HG02884 (cell line): ENCODE measurements at regions not wholly inside any gene's neighbourhood (a gene's known extent, or its start where the extent isn't known, plus 50 kb on each side); places are given as distances from the start of the nearest gene placed in this dataset.

Experiments used
- ATAC-seq: cut with Tn5 transposase; IDR thresholded peaks from one replicate; pipeline ENCODE4 v1.9.1; 2021; ENCODE audit warnings: mild to moderate bottlenecking, moderate library complexity; ENCODE audit not compliant: unreplicated experiment

GRCh38 chr3:168909260-168909659, 754.3 kb downstream of the MECOM start:
- no peak for ATAC-seq

GRCh38 chr3:168895419-168895818, 768.1 kb downstream of the MECOM start:
- no peak for ATAC-seq

- ATAC-seq: no peak
Observed at GRCh38 chr3:168894214-168894613, 769.3 kb downstream of the MECOM start.

- ATAC-seq: no peak
Observed at GRCh38 chr3:168889666-168890065, 773.8 kb downstream of the MECOM start.

- no peak for ATAC-seq
Observed at GRCh38 chr3:168888781-168889180, 774.7 kb downstream of the MECOM start.

GRCh38 chr3:168885028-168885427, 778.5 kb downstream of the MECOM start:
- ATAC-seq: no peak

- ATAC-seq: no peak
Observed at GRCh38 chr3:168884353-168884903, 779.1 kb downstream of the MECOM start.

GRCh38 chr3:168883145-168883544, 780.4 kb downstream of the MECOM start:
- no peak for ATAC-seq

- no peak for ATAC-seq
Observed at GRCh38 chr3:168881804-168882203, 781.7 kb downstream of the MECOM start.

- ATAC-seq: no peak
Observed at GRCh38 chr3:168878655-168879054, 782.9 kb upstream of the GOLIM4 start.

- ATAC-seq: no peak
Observed at GRCh38 chr3:168877899-168878298, 782.2 kb upstream of the GOLIM4 start.

- ATAC-seq: no peak
Observed at GRCh38 chr3:168876346-168877035, 780.8 kb upstream of the GOLIM4 start.

GRCh38 chr3:168872826-168873225, 777.1 kb upstream of the GOLIM4 start:
- ATAC-seq: no peak

- ATAC-seq: no peak
Observed at GRCh38 chr3:168870892-168871291, 775.2 kb upstream of the GOLIM4 start.

- ATAC-seq: peak; percentile 53
Observed at GRCh38 chr3:168865022-168865551, 769.4 kb upstream of the GOLIM4 start.

- peak; percentile 16 for ATAC-seq
Observed at GRCh38 chr3:168864107-168865021, 768.6 kb upstream of the GOLIM4 start.

GRCh38 chr3:168863561-168863960, 767.8 kb upstream of the GOLIM4 start:
- no peak for ATAC-seq

GRCh38 chr3:168862466-168862865, 766.7 kb upstream of the GOLIM4 start:
- ATAC-seq: no peak

GRCh38 chr3:168860592-168860991, 764.9 kb upstream of the GOLIM4 start:
- ATAC-seq: no peak

- ATAC-seq: no peak
Observed at GRCh38 chr3:168860028-168860427, 764.3 kb upstream of the GOLIM4 start.

GRCh38 chr3:168859574-168859973, 763.9 kb upstream of the GOLIM4 start:
- no peak for ATAC-seq

- ATAC-seq: no peak
Observed at GRCh38 chr3:168859143-168859542, 763.4 kb upstream of the GOLIM4 start.
